ENCODE measurements at regions not wholly inside any gene's neighbourhood (a gene's known extent, or its start where the extent isn't known, plus 50 kb on each side); places are given as distances from the start of the nearest gene placed in this dataset.

GRCh38 chr1:177755851-177756560 is 213.9 kb downstream of the SEC16B start:
- TF ChIP-seq POLR2A (IDR thresholded peaks at IDR 0.05) = no peak
- no peak for TF ChIP-seq CTCF (IDR thresholded peaks at IDR 0.05)

Data from tibial nerve (tissue), 3 donors.